D721Med (cell line): ENCODE measurements at regions not wholly inside any gene's neighbourhood (a gene's known extent, or its start where the extent isn't known, plus 50 kb on each side); places are given as distances from the start of the nearest gene placed in this dataset.

Experiments
- DNase-seq: peaks from one replicate; pipeline ENCODE4 v3.0.0; 2011; ENCODE audit warnings: low spot score; ENCODE audit not compliant: insufficient read length
- FAIRE-seq: peaks from 2 replicates; lab custom pipeline; 2011; peaks lifted over from hg19 to GRCh38; lab: Jason Lieb, UNC
- CTCF ChIP-seq: IDR thresholded peaks from 2 replicates; pipeline ENCODE4 v1.5.1; 2012; ENCODE audit warnings: mild to moderate bottlenecking, control low read depth; ENCODE audit not compliant: insufficient read depth; ENCODE audit errors: missing control alignments

GRCh38 chr2:235141411-235142128 lies 189.8 kb downstream of the SH3BP4 start:
- FAIRE-seq (no peak), DNase-seq (no peak)
- no peak for TF ChIP-seq CTCF

GRCh38 chr2:235142601-235143000 lies 190.8 kb downstream of the SH3BP4 start:
- TF ChIP-seq CTCF: no peak
- FAIRE-seq: no peak
- no peak for DNase-seq

DNA sequence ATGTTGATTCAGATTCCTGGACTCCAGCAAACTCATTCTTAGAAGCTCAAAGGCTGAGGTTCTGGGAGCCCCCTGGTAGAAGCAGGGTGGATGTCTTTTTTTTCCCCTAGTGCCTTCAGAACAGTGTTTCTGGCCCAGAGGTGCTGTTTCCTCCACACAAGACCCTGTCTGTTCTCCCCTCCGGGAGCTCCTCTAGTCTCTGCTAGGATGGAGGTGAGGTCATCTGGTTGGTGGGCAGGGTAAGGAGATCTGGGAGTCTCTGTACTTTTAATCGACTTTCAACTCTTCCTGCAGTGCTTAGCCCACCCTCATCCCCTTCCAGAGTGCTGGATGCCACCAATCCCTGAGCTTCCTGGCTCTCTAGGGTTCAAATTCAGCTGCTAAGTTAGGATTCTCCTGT lies 192.0 kb downstream of the SH3BP4 start:
- DNase-seq (no peak), FAIRE-seq (no peak)
- TF ChIP-seq CTCF: no peak

GRCh38 chr2:235144291-235144690 lies 192.5 kb downstream of the SH3BP4 start:
- FAIRE-seq (no peak), DNase-seq (no peak)
- TF ChIP-seq CTCF: no peak

GRCh38 chr2:235146206-235146605 lies 194.4 kb downstream of the SH3BP4 start:
- DNase-seq (no peak), FAIRE-seq (no peak)
- no peak for TF ChIP-seq CTCF

GRCh38 chr2:235146871-235147565 lies 195.2 kb downstream of the SH3BP4 start:
- DNase-seq: no peak
- no peak for FAIRE-seq
- no peak for TF ChIP-seq CTCF
